Activated CD8-positive, alpha-beta T cell treated with anti-CD3 and anti-CD28 coated beads for 36 hours (primary cell): ENCODE measurements at regions not wholly inside any gene's neighbourhood (a gene's known extent, or its start where the extent isn't known, plus 50 kb on each side); places are given as distances from the start of the nearest gene placed in this dataset.
"Not testable (repeated sequence)": the region's sequence is repeated elsewhere in the genome, so short reads cannot be mapped to it uniquely, and the experiment has no call there.

Source experiments
- ATAC-seq: fragments of 200-7000 bp; cut with Tn5 transposase; one replicate; pipeline ENCODE4 v1.10.0; 2021; ENCODE audit warnings: mild to moderate bottlenecking, moderate library complexity
- CTCF ChIA-PET: fragments of 350-600 bp; sonication (Branson Sonifier 250); formaldehyde crosslinking; loops from one replicate; lab custom pipeline; 2021; ENCODE audit warnings: antibody characterized with exemption; lab: Charles Lee
- POLR2A ChIA-PET: fragments of 350-600 bp; sonication (Branson Sonifier 250); formaldehyde crosslinking; loops from one replicate; lab custom pipeline; 2021; ENCODE audit warnings: antibody characterized with exemption; lab: Charles Lee
- DNase-seq: peaks from one replicate; pipeline ENCODE4 v3.0.0-alpha.2; 2020
- H3K27ac Mint-ChIP-seq: one replicate; pipeline ENCODE4 v1.8.0; 2021; ENCODE audit warnings: mild to moderate bottlenecking, mixed read lengths
- H3K27me3 Mint-ChIP-seq: one replicate; pipeline ENCODE4 v1.8.0; 2021; ENCODE audit warnings: mixed read lengths
- H3K36me3 Mint-ChIP-seq: one replicate; pipeline ENCODE4 v1.8.0; 2021; ENCODE audit warnings: low read depth, mixed read lengths
- H3K4me1 Mint-ChIP-seq: one replicate; pipeline ENCODE4 v1.8.0; 2021; ENCODE audit warnings: low read depth, mixed read lengths
- H3K4me3 Mint-ChIP-seq: one replicate; pipeline ENCODE4 v1.8.0; 2021; ENCODE audit warnings: mild to moderate bottlenecking, moderate library complexity, mixed read lengths
- H3K9me3 Mint-ChIP-seq: one replicate; pipeline ENCODE4 v1.8.0; 2021; ENCODE audit warnings: mixed read lengths
- CTCF ChIP-seq: fragments of 200-600 bp; IDR thresholded peaks from one replicate; pipeline ENCODE4 v1.8.0; 2022; ENCODE audit warnings: antibody characterized with exemption, mild to moderate bottlenecking
- intact Hi-C: fragments of 100-400 bp; cut with micrococcal nuclease; formaldehyde crosslinking; loops from one replicate; pipeline ENCODE4 v1.10.0; 2022

GRCh38 chr3:191137708-191138107, 61.3 kb upstream of the OSTN start:
- Mint-ChIP-seq H3K4me3 (no peak overlapping the region), H3K36me3 (no peaks in the 10 kb centered on the region), H3K27ac (no peak overlapping the region), H3K9me3 (peaks cover 9% of the 10 kb centered on the region), H3K4me1 (no peaks in the 10 kb centered on the region), H3K27me3 (no peaks in the 10 kb centered on the region)
- intact Hi-C loops, result no loop called here
- no peak for TF ChIP-seq CTCF
- ATAC-seq (no peak), DNase-seq (no peak)
- ChIA-PET POLR2A (no interaction called here), CTCF (no interaction called here)

GRCh38 chr3:191136347-191136746, 62.7 kb upstream of the OSTN start:
- Mint-ChIP-seq H3K27ac (no peak overlapping the region), H3K27me3 (no peaks in the 10 kb centered on the region), H3K4me3 (no peak overlapping the region), H3K4me1 (no peaks in the 10 kb centered on the region), H3K36me3 (no peaks in the 10 kb centered on the region), H3K9me3 (peaks cover 9% of the 10 kb centered on the region)
- no peak for ATAC-seq
- no peak for DNase-seq
- ChIA-PET POLR2A (interaction anchor here (0.7 kb wide), 1 partner anchor 143 kb away, joined by 3 read pairs; no protein-coding TSS in a partner anchor), CTCF (no interaction called here)
- no peak for TF ChIP-seq CTCF
- intact Hi-C loops, result no loop called here

- Mint-ChIP-seq H3K4me1 (no peaks in the 10 kb centered on the region), H3K4me3 (no peak overlapping the region), H3K9me3 (peaks cover 9% of the 10 kb centered on the region), H3K27me3 (no peaks in the 10 kb centered on the region), H3K36me3 (no peaks in the 10 kb centered on the region), H3K27ac (no peak overlapping the region)
- intact Hi-C loops, result no loop called here
- ATAC-seq, result no peak
- ChIA-PET POLR2A (no interaction called here), CTCF (no interaction called here)
- DNase-seq, result no peak
- TF ChIP-seq CTCF, result no peak
Measured at GRCh38 chr3:191135175-191135574, 63.9 kb upstream of the OSTN start.

GRCh38 chr3:191133359-191133758, 65.7 kb upstream of the OSTN start:
- DNase-seq (no peak), ATAC-seq (no peak)
- Mint-ChIP-seq H3K27me3 (no peaks in the 10 kb centered on the region), H3K4me1 (no peaks in the 10 kb centered on the region), H3K9me3 (peaks cover 9% of the 10 kb centered on the region), H3K36me3 (no peaks in the 10 kb centered on the region), H3K27ac (no peak overlapping the region), H3K4me3 (no peak overlapping the region)
- POLR2A ChIA-PET, result no interaction called here
- intact Hi-C loops, result no loop called here
- TF ChIP-seq CTCF, result no peak
- CTCF ChIA-PET, result no interaction called here

GRCh38 chr3:191131305-191131704, 67.7 kb upstream of the OSTN start:
- ATAC-seq, result no peak
- Mint-ChIP-seq H3K27me3 (no peaks in the 10 kb centered on the region), H3K36me3 (no peaks in the 10 kb centered on the region), H3K4me1 (no peaks in the 10 kb centered on the region), H3K4me3 (no peak overlapping the region), H3K9me3 (peaks cover 3% of the 10 kb centered on the region), H3K27ac (no peak overlapping the region)
- ChIA-PET CTCF (no interaction called here), POLR2A (no interaction called here)
- intact Hi-C loops, result no loop called here
- no peak for TF ChIP-seq CTCF
- no peak for DNase-seq

- H3K4me3 Mint-ChIP-seq, POLR2A ChIA-PET, DNase-seq, ATAC-seq, H3K4me1 Mint-ChIP-seq, H3K36me3 Mint-ChIP-seq, H3K27me3 Mint-ChIP-seq, CTCF ChIA-PET, H3K9me3 Mint-ChIP-seq, H3K27ac Mint-ChIP-seq, intact Hi-C loops: not testable (repeated sequence)
Measured at GRCh38 chr3:191124891-191125290, 74.2 kb upstream of the OSTN start.
